Upper lobe of left lung (tissue), 6 donors: ENCODE measurements at regions not wholly inside any gene's neighbourhood (a gene's known extent, or its start where the extent isn't known, plus 50 kb on each side); places are given as distances from the start of the nearest gene placed in this dataset.

Source experiments
- ATAC-seq, 2 donors: fragments of 200-7000 bp; cut with Tn5 transposase; one replicate each; pipeline ENCODE4 v1.9.1; 2022; ENCODE audit warnings: mild to moderate bottlenecking in 2 of 2, moderate library complexity in 2 of 2; ENCODE audit not compliant: low FRiP score in 2 of 2
- DNase-seq, 2 donors: peaks; one replicate each; pipeline ENCODE4 v3.0.0-alpha.2; 2019 to 2020
- H3K27ac ChIP-seq, 4 donors: fragments of 200-600 bp; sonication (generic); one replicate each; pipeline ENCODE4 v1.5.1; 2016 to 2019
- H3K27me3 ChIP-seq, 4 donors: fragments of 200-600 bp; sonication (generic); one replicate each; pipeline ENCODE4 v1.5.1; 2017 to 2019
- H3K36me3 ChIP-seq, 4 donors: fragments of 200-600 bp; sonication (generic); one replicate each; pipeline ENCODE4 v1.5.1; 2016 to 2019
- H3K4me1 ChIP-seq, 4 donors: fragments of 200-600 bp; sonication (generic); one replicate each; pipeline ENCODE4 v1.5.1; 2018 to 2019
- H3K4me3 ChIP-seq, 4 donors: fragments of 200-600 bp; sonication (generic); one replicate each; pipeline ENCODE4 v1.5.1; 2017 to 2019; ENCODE audit warnings: mild to moderate bottlenecking in 2 of 4, moderate library complexity in 1 of 4
- H3K9me3 ChIP-seq, 4 donors: fragments of 200-600 bp; sonication (generic); one replicate each; pipeline ENCODE4 v1.5.1; 2018 to 2019
- CTCF ChIP-seq, 6 experiments: fragments of 450-650 bp in 4 of 6; fragments of 200-600 bp in 2 of 6; sonication (generic) in 2 of 6; IDR thresholded peaks; one replicate each; pipeline ENCODE4 v1.5.1; 2016 to 2019; ENCODE audit warnings: antibody characterized with exemption in 6 of 6
- EP300 ChIP-seq, 4 donors: sonication (generic); formaldehyde crosslinking; IDR thresholded peaks; one replicate each; pipeline ENCODE4 v1.5.1; 2017; ENCODE audit warnings: antibody characterized with exemption in 4 of 4, control low read depth in 2 of 4
- POLR2A ChIP-seq, 4 donors: fragments of 450-650 bp; IDR thresholded peaks; one replicate each; pipeline ENCODE4 v1.5.1; 2016 to 2017; ENCODE audit warnings: antibody characterized with exemption in 4 of 4, mild to moderate bottlenecking in 2 of 4
- POLR2AphosphoS5 ChIP-seq, 2 donors: sonication (generic); formaldehyde crosslinking; IDR thresholded peaks; one replicate each; pipeline ENCODE4 v1.5.1; 2017; ENCODE audit warnings: antibody characterized with exemption in 2 of 2
- WGBS, 2 donors: methylation state at CpG; one replicate each; pipeline ENCODE4 v1.1.5; 2017 to 2018; 5-methylcytosine and 5-hydroxymethylcytosine counted together
- donor health status: DM: no; HTN: no; CAD: no; lungs with moderate emphysema.
- donor health status: DM: no; HTN: yes; CAD: no; lungs with severe emphysema.

- no peaks in the 10 kb centered on the region for H3K27me3 ChIP-seq
- no peaks in the 10 kb centered on the region for H3K4me1 ChIP-seq
- no peaks in the 10 kb centered on the region for H3K36me3 ChIP-seq
- no peaks in the 10 kb centered on the region for H3K9me3 ChIP-seq
- 89 to 94% methylated on average over 7 of the region's 7 CpGs for WGBS, 2 donors
- DNase-seq (no peak), ATAC-seq (no peak)
- TF ChIP-seq CTCF (IDR thresholded peaks at IDR 0.05) (no peak), POLR2AphosphoS5 (IDR thresholded peaks at IDR 0.05) (no peak), EP300 (IDR thresholded peaks at IDR 0.05) (no peak), POLR2A (IDR thresholded peaks at IDR 0.05) (no peak)
- H3K27ac ChIP-seq = no peak overlapping the region
- H3K4me3 ChIP-seq = no peak overlapping the region
Measured at GRCh38 chr1:79547514-79547913, 541.0 kb upstream of the ADGRL4 start.

- TF ChIP-seq EP300 (IDR thresholded peaks at IDR 0.05) (no peak), POLR2AphosphoS5 (IDR thresholded peaks at IDR 0.05) (no peak), POLR2A (IDR thresholded peaks at IDR 0.05) (no peak), CTCF (IDR thresholded peaks at IDR 0.05) (no peak)
- Histone ChIP-seq H3K4me3 (no peak overlapping the region), H3K27me3 (no peaks in the 10 kb centered on the region), H3K36me3 (no peaks in the 10 kb centered on the region), H3K4me1 (no peaks in the 10 kb centered on the region), H3K9me3 (no peaks in the 10 kb centered on the region), H3K27ac (no peak overlapping the region)
- WGBS, 2 donors = 68 to 69% methylated on average over 3 of the region's 3 CpGs
- ATAC-seq = no peak
- no peak for DNase-seq
Measured at GRCh38 chr1:79543394-79543793, 536.9 kb upstream of the ADGRL4 start.

- Histone ChIP-seq H3K27ac (no peak overlapping the region), H3K36me3 (no peaks in the 10 kb centered on the region), H3K4me3 (no peak overlapping the region), H3K27me3 (no peaks in the 10 kb centered on the region), H3K9me3 (no peaks in the 10 kb centered on the region), H3K4me1 (no peaks in the 10 kb centered on the region)
- no peak for ATAC-seq
- TF ChIP-seq CTCF (IDR thresholded peaks at IDR 0.05) (no peak), POLR2A (IDR thresholded peaks at IDR 0.05) (no peak), POLR2AphosphoS5 (IDR thresholded peaks at IDR 0.05) (no peak), EP300 (IDR thresholded peaks at IDR 0.05) (no peak)
- DNase-seq = no peak
Measured at GRCh38 chr1:79539001-79539400, 532.5 kb upstream of the ADGRL4 start.

GRCh38 chr1:79532555-79532954 is 526.0 kb upstream of the ADGRL4 start:
- WGBS, 2 donors = 22 to 28% methylated on average over 5 of the region's 5 CpGs
- no peak for TF ChIP-seq POLR2AphosphoS5 (IDR thresholded peaks at IDR 0.05)
- no peak for TF ChIP-seq CTCF (IDR thresholded peaks at IDR 0.05)
- no peak for TF ChIP-seq EP300 (IDR thresholded peaks at IDR 0.05)
- Histone ChIP-seq H3K4me1 (no peaks in the 10 kb centered on the region), H3K36me3 (no peaks in the 10 kb centered on the region), H3K9me3 (no peaks in the 10 kb centered on the region), H3K4me3 (no peak overlapping the region), H3K27me3 (no peaks in the 10 kb centered on the region), H3K27ac (no peak overlapping the region)
- DNase-seq = no peak
- ATAC-seq = no peak

GRCh38 chr1:79531790-79532189 is 525.3 kb upstream of the ADGRL4 start:
- H3K36me3 ChIP-seq = no peaks in the 10 kb centered on the region
- no peaks in the 10 kb centered on the region for H3K4me1 ChIP-seq
- ATAC-seq (no peak), DNase-seq (no peak)
- TF ChIP-seq EP300 (IDR thresholded peaks at IDR 0.05) (no peak), CTCF (IDR thresholded peaks at IDR 0.05) (no peak), POLR2A (IDR thresholded peaks at IDR 0.05) (no peak), POLR2AphosphoS5 (IDR thresholded peaks at IDR 0.05) (no peak)
- WGBS, 2 donors = 91 to 93% methylated on average over 2 of the region's 2 CpGs
- H3K4me3 ChIP-seq = no peak overlapping the region
- no peaks in the 10 kb centered on the region for H3K27me3 ChIP-seq
- H3K27ac ChIP-seq = no peak overlapping the region
- no peaks in the 10 kb centered on the region for H3K9me3 ChIP-seq
